H9 (cell line): ENCODE measurements at regions not wholly inside any gene's neighbourhood (a gene's known extent, or its start where the extent isn't known, plus 50 kb on each side); places are given as distances from the start of the nearest gene placed in this dataset.
A peak's percentile ranks its signal among the peaks of the same experiment; 100 is the strongest.

ENCODE experiments used
- DNase-seq: peaks from one replicate; pipeline ENCODE4 v3.0.0-alpha.2; 2017
- H2AFZ ChIP-seq: one replicate; pipeline ENCODE4 v1.6.1; 2013; ENCODE audit warnings: mild to moderate bottlenecking, low read length, control low read depth, moderate library complexity
- H2AK5ac ChIP-seq: 2 replicates; pipeline ENCODE4 v1.6.1; 2013; ENCODE audit warnings: low read length, control low read depth, mixed read lengths; ENCODE audit not compliant: insufficient read length
- H2BK120ac ChIP-seq: one replicate; pipeline ENCODE4 v1.6.1; 2013; ENCODE audit warnings: low read depth, mild to moderate bottlenecking, low read length, control low read depth, inconsistent platforms; ENCODE audit not compliant: poor library complexity, severe bottlenecking
- H2BK12ac ChIP-seq: 2 replicates; pipeline ENCODE4 v1.6.1; 2013; ENCODE audit warnings: low read length, control low read depth, mixed read lengths, low read depth; ENCODE audit not compliant: insufficient read length
- H2BK15ac ChIP-seq: 2 replicates; pipeline ENCODE4 v1.6.1; 2013; ENCODE audit warnings: low read depth, low read length, control low read depth
- H2BK20ac ChIP-seq: one replicate; pipeline ENCODE4 v1.6.1; 2013; ENCODE audit warnings: low read depth, mild to moderate bottlenecking, low read length, control low read depth, inconsistent platforms; ENCODE audit not compliant: poor library complexity, severe bottlenecking
- H2BK5ac ChIP-seq: 2 replicates; pipeline ENCODE4 v1.6.1; 2013; ENCODE audit warnings: low read length, control low read depth, mixed read lengths; ENCODE audit not compliant: insufficient read length
- H3K14ac ChIP-seq: 2 replicates; pipeline ENCODE4 v1.6.1; 2013; ENCODE audit warnings: low read length, control low read depth; ENCODE audit not compliant: insufficient read depth
- H3K18ac ChIP-seq: 2 replicates; pipeline ENCODE4 v1.6.1; 2013; ENCODE audit warnings: low read depth, mild to moderate bottlenecking, mixed read lengths, low read length, control low read depth; ENCODE audit not compliant: insufficient read length
- H3K23ac ChIP-seq: 2 replicates; pipeline ENCODE4 v1.6.1; 2013; ENCODE audit warnings: low read length, control low read depth, mixed read lengths, low read depth; ENCODE audit not compliant: insufficient read length
- H3K23me2 ChIP-seq: 2 replicates; pipeline ENCODE4 v1.6.1; 2013; ENCODE audit warnings: low read depth, mild to moderate bottlenecking, mixed read lengths, low read length, control low read depth; ENCODE audit not compliant: insufficient read length, poor library complexity, severe bottlenecking
- H3K27ac ChIP-seq: 2 replicates; pipeline ENCODE4 v1.5.1; 2013; ENCODE audit warnings: low read length, control low read depth, mixed read lengths, low read depth; ENCODE audit not compliant: insufficient read length
- H3K27me3 ChIP-seq: 2 replicates; pipeline ENCODE4 v1.6.1; 2013; ENCODE audit warnings: low read length, control low read depth, inconsistent platforms; ENCODE audit not compliant: insufficient read depth
- H3K4ac ChIP-seq: 2 replicates; pipeline ENCODE4 v1.6.1; 2013; ENCODE audit warnings: low read depth, mild to moderate bottlenecking, control low read depth, inconsistent platforms, low read length, moderate library complexity
- H3K4me1 ChIP-seq: 2 replicates; pipeline ENCODE4 v1.6.1; 2013; ENCODE audit warnings: low read length, control low read depth, inconsistent platforms; ENCODE audit not compliant: insufficient read depth
- H3K4me2 ChIP-seq: 2 replicates; pipeline ENCODE4 v1.6.1; 2013; ENCODE audit warnings: low read length, control low read depth, mixed read lengths; ENCODE audit not compliant: insufficient read length, insufficient read depth
- H3K56ac ChIP-seq: 2 replicates; pipeline ENCODE4 v1.6.1; 2013; ENCODE audit warnings: low read depth, mild to moderate bottlenecking, mixed read lengths, low read length, control low read depth; ENCODE audit not compliant: insufficient read length
- H3K79me1 ChIP-seq: 2 replicates; pipeline ENCODE4 v1.6.1; 2013; ENCODE audit warnings: low read depth, mild to moderate bottlenecking, moderate library complexity, low read length, control low read depth, inconsistent platforms; ENCODE audit not compliant: insufficient read depth, poor library complexity, severe bottlenecking
- H3K79me2 ChIP-seq: 2 replicates; pipeline ENCODE4 v1.6.1; 2013; ENCODE audit warnings: low read length, control low read depth, inconsistent platforms; ENCODE audit not compliant: insufficient read depth
- H3K9ac ChIP-seq: 2 replicates; pipeline ENCODE4 v1.6.1; 2013; ENCODE audit warnings: low read length, control low read depth, mixed read lengths; ENCODE audit not compliant: insufficient read length; ENCODE audit errors: extremely low read depth
- H3K9me3 ChIP-seq: one replicate; pipeline ENCODE4 v1.6.1; 2013; ENCODE audit warnings: low read depth, low read length, inconsistent platforms; ENCODE audit not compliant: control insufficient read depth
- H3T11ph ChIP-seq: one replicate; pipeline ENCODE4 v1.6.1; 2013; ENCODE audit warnings: mild to moderate bottlenecking, low read length, control low read depth, inconsistent platforms
- H4K20me1 ChIP-seq: one replicate; pipeline ENCODE4 v1.6.1; 2013; ENCODE audit not compliant: control insufficient read depth, insufficient read length, insufficient read depth
- H4K5ac ChIP-seq: 2 replicates; pipeline ENCODE4 v1.6.1; 2013; ENCODE audit warnings: low read depth, mild to moderate bottlenecking, mixed read lengths, low read length, control low read depth; ENCODE audit not compliant: insufficient read length
- H4K8ac ChIP-seq: replicated peaks from 2 replicates; pipeline ENCODE4 v1.6.1; 2013; ENCODE audit warnings: low read length, control low read depth, mixed read lengths, low read depth; ENCODE audit not compliant: insufficient read length
- H4K91ac ChIP-seq: 2 replicates; pipeline ENCODE4 v1.6.1; 2013; ENCODE audit warnings: low read depth, mild to moderate bottlenecking, moderate library complexity, mixed read lengths, low read length, control low read depth; ENCODE audit not compliant: insufficient read length
- H3K27ac Mint-ChIP-seq, 3 experiments: 2 replicates in 2 of 3; 3 replicates in 1 of 3; pipeline ENCODE4 v1.8.0; 2020 to 2021; ENCODE audit warnings: mixed read lengths in 3 of 3, mild to moderate bottlenecking in 1 of 3, moderate library complexity in 1 of 3
- H3K27me3 Mint-ChIP-seq: 2 replicates; pipeline ENCODE4 v1.8.0; 2021; ENCODE audit warnings: low read depth, mild to moderate bottlenecking, moderate library complexity, mixed read lengths
- H3K36me3 Mint-ChIP-seq, 3 experiments: 2 replicates in 2 of 3; 3 replicates in 1 of 3; pipeline ENCODE4 v1.8.0; 2020 to 2021; ENCODE audit warnings: low read depth in 3 of 3, mixed read lengths in 3 of 3; ENCODE audit not compliant: insufficient read depth in 1 of 3
- H3K4me1 Mint-ChIP-seq, 2 experiments: 2 replicates each; pipeline ENCODE4 v1.8.0; 2020; ENCODE audit warnings: mixed read lengths in 2 of 2
- H3K4me3 Mint-ChIP-seq, 2 experiments: 2 replicates in 1 of 2; 3 replicates in 1 of 2; pipeline ENCODE4 v1.8.0; 2020 to 2021; ENCODE audit warnings: mild to moderate bottlenecking in 2 of 2, mixed read lengths in 2 of 2, moderate library complexity in 1 of 2
- H3K9me3 Mint-ChIP-seq, 2 experiments: 2 replicates in 1 of 2; 3 replicates in 1 of 2; pipeline ENCODE4 v1.8.0; 2020; ENCODE audit warnings: mild to moderate bottlenecking in 2 of 2, mixed read lengths in 2 of 2, moderate library complexity in 1 of 2
- CTCF ChIP-seq: fragments of 200-600 bp; sonication (generic); conservative IDR thresholded peaks from 3 replicates; pipeline ENCODE4 v1.8.0; 2021; ENCODE audit warnings: antibody characterized with exemption, mild to moderate bottlenecking
- WGBS: extraction: QIAGEN DNeasy Blood & Tissue Kit; methylation state at CpG from one replicate; pipeline ENCODE4 v1.1.7; 2013; ENCODE audit warnings: missing lambda C conversion rate, low lambda C conversion rate, mixed read lengths; ENCODE audit not compliant: insufficient read length; ENCODE audit errors: extremely low coverage; 5-methylcytosine and 5-hydroxymethylcytosine counted together

- Histone ChIP-seq H3K9me3 (no peaks in the 10 kb centered on the region), H3T11ph (no peak overlapping the region), H3K4me1 (no peaks in the 10 kb centered on the region), H3K27me3 (no peaks in the 10 kb centered on the region), H3K14ac (no peak overlapping the region), H2AK5ac (no peak overlapping the region), H2BK15ac (no peak overlapping the region), H3K27ac (no peak overlapping the region), H3K79me2 (no peaks in the 10 kb centered on the region), H3K23me2 (no peaks in the 10 kb centered on the region), H3K9ac (no peak overlapping the region), H3K4me2 (no peak overlapping the region), H3K56ac (no peak overlapping the region), H4K5ac (no peak overlapping the region), H3K4ac (no peak overlapping the region), H2BK20ac (no peak overlapping the region), H4K91ac (no peak overlapping the region), H2AFZ (no peak overlapping the region), H3K23ac (no peak overlapping the region), H2BK120ac (no peak overlapping the region), H3K18ac (no peak overlapping the region), H4K8ac (no peak overlapping the region), H2BK12ac (no peak overlapping the region), H2BK5ac (no peak overlapping the region), H4K20me1 (no peaks in the 10 kb centered on the region), H3K79me1 (no peaks in the 10 kb centered on the region)
- Mint-ChIP-seq H3K27ac (peak overlapping the region in 1 of 3 experiments; percentile 19; a peak in 1 of 7 replicates), H3K9me3 (no peaks in the 10 kb centered on the region), H3K4me1 (no peaks in the 10 kb centered on the region), H3K4me3 (no peak overlapping the region), H3K27me3 (no peaks in the 10 kb centered on the region), H3K36me3 (peaks cover 0 to 10% (median 8%) of the 10 kb centered on the region in 3 experiments; a peak in 4 of 7 replicates)
- DNase-seq, result no peak
- no peak for TF ChIP-seq CTCF
- WGBS, result no CpG with 5 or more reads among the region's 3 CpGs
These were observed 218.4 kb upstream of the GOLIM4 start for GRCh38 chr3:168314166-168314565.
